ENCODE measurements at regions not wholly inside any gene's neighbourhood (a gene's known extent, or its start where the extent isn't known, plus 50 kb on each side); places are given as distances from the start of the nearest gene placed in this dataset.

GRCh38 chrX:87732133-87732532, 214.5 kb downstream of the KLHL4 start:
- Histone ChIP-seq H4K20me1 (ENCODE audit: insufficient read depth) (no peaks in the 10 kb centered on the region), H3F3A (ENCODE audit: insufficient read depth, low read depth) (no peaks in the 10 kb centered on the region), H3K9me3 (ENCODE audit: insufficient read depth, low read depth) (no peaks in the 10 kb centered on the region), H3K4me2 (no peak overlapping the region), H3K9me2 (ENCODE audit: insufficient read depth) (no peaks in the 10 kb centered on the region), H3K27ac (no peak overlapping the region), H3K4me3 (no peak overlapping the region), H3K4me1 (replicated peaks; ENCODE audit: insufficient read depth) (no peaks in the 10 kb centered on the region), H3K79me2 (ENCODE audit: low read depth) (no peaks in the 10 kb centered on the region), H3K36me3 (ENCODE audit: low read depth) (no peaks in the 10 kb centered on the region), H3K27me3 (ENCODE audit: insufficient read depth, low read depth) (no peaks in the 10 kb centered on the region), H2AFZ (no peak overlapping the region)
- CTCF ChIA-PET: no interaction called here
- intact Hi-C loops (cut with micrococcal nuclease; ENCODE audit: unreplicated experiment): no loop called here
- BruUV-seq (replicated peaks): no TSS peak
- POLR2A ChIA-PET (ENCODE audit: unreplicated experiment): no interaction called here
- TF ChIP-seq EZH2 (IDR thresholded peaks at IDR 0.05; ENCODE audit: low read depth): no peak
- TF ChIP-seq, protein P1, sequence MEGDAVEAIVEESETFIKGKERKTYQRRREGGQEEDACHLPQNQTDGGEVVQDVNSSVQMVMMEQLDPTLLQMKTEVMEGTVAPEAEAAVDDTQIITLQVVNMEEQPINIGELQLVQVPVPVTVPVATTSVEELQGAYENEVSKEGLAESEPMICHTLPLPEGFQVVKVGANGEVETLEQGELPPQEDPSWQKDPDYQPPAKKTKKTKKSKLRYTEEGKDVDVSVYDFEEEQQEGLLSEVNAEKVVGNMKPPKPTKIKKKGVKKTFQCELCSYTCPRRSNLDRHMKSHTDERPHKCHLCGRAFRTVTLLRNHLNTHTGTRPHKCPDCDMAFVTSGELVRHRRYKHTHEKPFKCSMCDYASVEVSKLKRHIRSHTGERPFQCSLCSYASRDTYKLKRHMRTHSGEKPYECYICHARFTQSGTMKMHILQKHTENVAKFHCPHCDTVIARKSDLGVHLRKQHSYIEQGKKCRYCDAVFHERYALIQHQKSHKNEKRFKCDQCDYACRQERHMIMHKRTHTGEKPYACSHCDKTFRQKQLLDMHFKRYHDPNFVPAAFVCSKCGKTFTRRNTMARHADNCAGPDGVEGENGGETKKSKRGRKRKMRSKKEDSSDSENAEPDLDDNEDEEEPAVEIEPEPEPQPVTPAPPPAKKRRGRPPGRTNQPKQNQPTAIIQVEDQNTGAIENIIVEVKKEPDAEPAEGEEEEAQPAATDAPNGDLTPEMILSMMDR (conservative IDR thresholded peaks at IDR 0.05): no peak
- no peak for DNase-seq

- POLR2A ChIA-PET (ENCODE audit: unreplicated experiment): no interaction called here
- Histone ChIP-seq H3K9me3 (ENCODE audit: insufficient read depth, low read depth) (no peaks in the 10 kb centered on the region), H3K79me2 (ENCODE audit: low read depth) (no peaks in the 10 kb centered on the region), H4K20me1 (ENCODE audit: insufficient read depth) (no peaks in the 10 kb centered on the region), H3F3A (ENCODE audit: insufficient read depth, low read depth) (no peaks in the 10 kb centered on the region), H3K4me2 (no peak overlapping the region), H3K4me1 (replicated peaks; ENCODE audit: insufficient read depth) (no peaks in the 10 kb centered on the region), H3K27ac (no peak overlapping the region), H3K4me3 (no peak overlapping the region), H3K36me3 (ENCODE audit: low read depth) (no peaks in the 10 kb centered on the region), H3K9me2 (ENCODE audit: insufficient read depth) (no peaks in the 10 kb centered on the region), H3K27me3 (ENCODE audit: insufficient read depth, low read depth) (no peaks in the 10 kb centered on the region), H2AFZ (no peak overlapping the region)
- CTCF ChIA-PET: no interaction called here
- no TSS peak for BruUV-seq (replicated peaks)
- intact Hi-C loops (cut with micrococcal nuclease; ENCODE audit: unreplicated experiment): no loop called here
- DNase-seq: no peak
- TF ChIP-seq, protein P1 (conservative IDR thresholded peaks at IDR 0.05): no peak
- no peak for TF ChIP-seq EZH2 (IDR thresholded peaks at IDR 0.05; ENCODE audit: low read depth)
Measured at GRCh38 chrX:87736576-87736975, 219.0 kb downstream of the KLHL4 start.

DNA sequence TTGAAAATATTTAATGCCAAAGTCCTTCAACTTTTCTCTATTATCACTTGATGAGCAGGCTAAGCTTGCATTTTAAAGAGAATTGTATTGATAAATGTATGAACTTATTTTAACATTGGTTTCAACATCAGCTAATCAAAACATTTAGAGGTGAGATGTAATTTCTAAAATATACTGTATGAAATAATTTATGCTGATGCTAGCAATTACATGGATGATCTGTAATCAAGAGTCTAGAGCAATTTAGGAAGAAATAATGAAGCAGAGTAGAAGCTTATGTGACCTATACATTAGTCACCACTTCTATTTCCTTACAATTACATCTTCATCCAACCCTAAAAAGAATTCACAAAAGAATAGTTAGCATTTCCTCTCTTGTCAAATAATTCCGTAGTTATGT, 226.8 kb downstream of the KLHL4 start:
- no peak for TF ChIP-seq EZH2 (IDR thresholded peaks at IDR 0.05; ENCODE audit: low read depth)
- TF ChIP-seq, protein P1 (conservative IDR thresholded peaks at IDR 0.05): no peak
- Histone ChIP-seq H3K79me2 (ENCODE audit: low read depth) (no peaks in the 10 kb centered on the region), H3K4me1 (replicated peaks; ENCODE audit: insufficient read depth) (no peaks in the 10 kb centered on the region), H3K4me2 (no peak overlapping the region), H3K27me3 (ENCODE audit: insufficient read depth, low read depth) (no peaks in the 10 kb centered on the region), H3K9me3 (ENCODE audit: insufficient read depth, low read depth) (no peaks in the 10 kb centered on the region), H3K27ac (no peak overlapping the region), H3K9me2 (ENCODE audit: insufficient read depth) (no peaks in the 10 kb centered on the region), H2AFZ (no peak overlapping the region), H3F3A (ENCODE audit: insufficient read depth, low read depth) (no peaks in the 10 kb centered on the region), H3K36me3 (ENCODE audit: low read depth) (no peaks in the 10 kb centered on the region), H4K20me1 (ENCODE audit: insufficient read depth) (no peaks in the 10 kb centered on the region), H3K4me3 (no peak overlapping the region)
- POLR2A ChIA-PET (ENCODE audit: unreplicated experiment): no interaction called here
- DNase-seq: no peak
- no TSS peak for BruUV-seq (replicated peaks)
- intact Hi-C loops (cut with micrococcal nuclease; ENCODE audit: unreplicated experiment): no loop called here
- CTCF ChIA-PET: no interaction called here
